Natural killer cell (primary cell): ENCODE measurements at regions not wholly inside any gene's neighbourhood (a gene's known extent, or its start where the extent isn't known, plus 50 kb on each side); places are given as distances from the start of the nearest gene placed in this dataset.

Experiments used
- ATAC-seq, 3 donors: fragments of 150-1000 bp in 2 of 3; fragments of 200-7000 bp in 1 of 3; cut with Tn5 transposase; 1 replicate in 1 of 3; 2 replicates in 2 of 3; pipeline ENCODE4 v1.10.0; 2021; ENCODE audit warnings: mild to moderate bottlenecking in 2 of 3, moderate library complexity in 2 of 3
- DNase-seq, 2 donors: peaks; one replicate each; pipeline versions ENCODE4 v3.0.0 to v3.0.0-alpha.2; 2013 to 2021; ENCODE audit warnings: mixed read lengths in 1 of 2
- H3K27ac ChIP-seq: one replicate; pipeline ENCODE4 v1.5.1; 2013; ENCODE audit warnings: mild to moderate bottlenecking, low read length
- H3K27me3 ChIP-seq: one replicate; pipeline ENCODE4 v1.6.1; 2013; ENCODE audit warnings: low read length; ENCODE audit not compliant: control insufficient read depth, insufficient read depth
- H3K36me3 ChIP-seq: one replicate; pipeline ENCODE4 v1.6.1; 2013; ENCODE audit warnings: low read length; ENCODE audit not compliant: control insufficient read depth, insufficient read depth
- H3K4me1 ChIP-seq: one replicate; pipeline ENCODE4 v1.6.1; 2013; ENCODE audit warnings: low read length; ENCODE audit not compliant: control insufficient read depth, insufficient read depth
- H3K4me3 ChIP-seq: one replicate; pipeline ENCODE4 v1.5.1; 2013; ENCODE audit warnings: low read length
- H3K9me3 ChIP-seq: one replicate; pipeline ENCODE4 v1.6.1; 2013; ENCODE audit warnings: low read length; ENCODE audit not compliant: control insufficient read depth, insufficient read depth
- H3K27ac Mint-ChIP-seq, 2 donors: one replicate each; pipeline ENCODE4 v1.8.0; 2022; ENCODE audit warnings: mild to moderate bottlenecking in 2 of 2, mixed read lengths in 2 of 2, moderate library complexity in 1 of 2
- H3K27me3 Mint-ChIP-seq, 2 donors: one replicate each; pipeline ENCODE4 v1.8.0; 2022; ENCODE audit warnings: low read depth in 2 of 2, mixed read lengths in 2 of 2
- H3K36me3 Mint-ChIP-seq: one replicate; pipeline ENCODE4 v1.8.0; 2022; ENCODE audit warnings: mixed read lengths
- H3K4me1 Mint-ChIP-seq, 2 donors: one replicate each; pipeline ENCODE4 v1.8.0; 2022; ENCODE audit warnings: mixed read lengths in 2 of 2
- H3K4me3 Mint-ChIP-seq: one replicate; pipeline ENCODE4 v1.8.0; 2022; ENCODE audit warnings: mild to moderate bottlenecking, moderate library complexity, mixed read lengths
- H3K9me3 Mint-ChIP-seq, 2 donors: one replicate each; pipeline ENCODE4 v1.8.0; 2022; ENCODE audit warnings: mixed read lengths in 2 of 2
- WGBS: methylation state at CpG from one replicate; pipeline ENCODE4 v1.1.7; 2013; ENCODE audit warnings: missing lambda C conversion rate; ENCODE audit not compliant: insufficient coverage; 5-methylcytosine and 5-hydroxymethylcytosine counted together
- intact Hi-C: fragments of 100-400 bp; cut with micrococcal nuclease; formaldehyde crosslinking; loops from one replicate; pipeline ENCODE4 v1.14.2; 2022
- TF ChIP-seq, protein P1 (sequence below): fragments of 200-600 bp; IDR thresholded peaks from one replicate; pipeline ENCODE4 v1.8.0; 2022; ENCODE audit warnings: antibody characterized with exemption

DNA sequence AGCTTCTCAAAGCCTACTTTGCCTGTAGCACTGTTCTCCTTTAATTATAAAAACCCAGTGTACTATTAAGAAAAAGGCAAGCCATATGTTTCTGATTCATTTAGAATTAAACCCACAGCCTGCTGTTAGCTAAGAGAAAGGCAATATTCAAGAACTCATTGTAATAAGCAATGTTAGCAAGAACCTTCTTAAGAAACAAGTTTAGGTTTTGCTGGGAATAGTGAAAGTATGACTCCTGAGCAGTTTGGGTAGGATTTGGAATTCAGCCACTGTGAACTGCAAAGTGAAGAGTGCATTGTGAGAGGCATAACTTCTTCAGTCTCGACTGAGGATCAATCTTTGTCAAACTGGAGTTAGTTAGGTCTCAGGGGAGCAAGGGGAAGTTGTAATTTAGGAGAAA lies 206.5 kb upstream of the NT5C1B start:
- Mint-ChIP-seq H3K9me3 (peaks cover 6 to 7% of the 10 kb centered on the region in 2 donors), H3K4me3 (no peak overlapping the region), H3K27me3 (no peaks in the 10 kb centered on the region), H3K27ac (no peak overlapping the region), H3K4me1 (no peaks in the 10 kb centered on the region), H3K36me3 (no peaks in the 10 kb centered on the region)
- TF ChIP-seq, protein P1, sequence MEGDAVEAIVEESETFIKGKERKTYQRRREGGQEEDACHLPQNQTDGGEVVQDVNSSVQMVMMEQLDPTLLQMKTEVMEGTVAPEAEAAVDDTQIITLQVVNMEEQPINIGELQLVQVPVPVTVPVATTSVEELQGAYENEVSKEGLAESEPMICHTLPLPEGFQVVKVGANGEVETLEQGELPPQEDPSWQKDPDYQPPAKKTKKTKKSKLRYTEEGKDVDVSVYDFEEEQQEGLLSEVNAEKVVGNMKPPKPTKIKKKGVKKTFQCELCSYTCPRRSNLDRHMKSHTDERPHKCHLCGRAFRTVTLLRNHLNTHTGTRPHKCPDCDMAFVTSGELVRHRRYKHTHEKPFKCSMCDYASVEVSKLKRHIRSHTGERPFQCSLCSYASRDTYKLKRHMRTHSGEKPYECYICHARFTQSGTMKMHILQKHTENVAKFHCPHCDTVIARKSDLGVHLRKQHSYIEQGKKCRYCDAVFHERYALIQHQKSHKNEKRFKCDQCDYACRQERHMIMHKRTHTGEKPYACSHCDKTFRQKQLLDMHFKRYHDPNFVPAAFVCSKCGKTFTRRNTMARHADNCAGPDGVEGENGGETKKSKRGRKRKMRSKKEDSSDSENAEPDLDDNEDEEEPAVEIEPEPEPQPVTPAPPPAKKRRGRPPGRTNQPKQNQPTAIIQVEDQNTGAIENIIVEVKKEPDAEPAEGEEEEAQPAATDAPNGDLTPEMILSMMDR, result no peak
- Histone ChIP-seq H3K4me1 (no peaks in the 10 kb centered on the region), H3K27me3 (no peaks in the 10 kb centered on the region), H3K36me3 (no peaks in the 10 kb centered on the region), H3K4me3 (no peak overlapping the region), H3K27ac (no peak overlapping the region), H3K9me3 (no peaks in the 10 kb centered on the region)
- intact Hi-C loops, result no loop called here
- no peak for DNase-seq
- ATAC-seq, result no peak
- 29% methylated on average over 1 of the region's 1 CpG for WGBS

DNA sequence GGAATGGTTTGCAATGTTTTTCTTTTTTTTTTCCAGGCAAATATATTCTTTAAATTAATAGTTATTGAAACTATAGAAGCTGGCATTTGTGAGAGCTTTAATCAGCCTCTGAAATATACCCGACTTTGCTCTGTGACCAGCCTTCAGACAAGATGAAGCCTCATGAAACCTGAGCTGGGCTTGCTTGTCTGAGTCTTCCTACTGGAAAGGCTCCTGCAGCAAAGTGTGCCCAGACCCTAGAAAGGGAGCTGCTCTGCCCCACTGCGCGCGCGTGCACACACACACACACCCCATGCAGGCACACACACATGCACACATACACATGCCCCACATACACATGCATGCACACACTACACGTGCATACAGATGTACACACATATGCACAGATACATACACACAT lies 203.3 kb upstream of the NT5C1B start:
- no peak overlapping the region for H3K4me3 ChIP-seq
- no peak overlapping the region for H3K27ac Mint-ChIP-seq
- no peaks in the 10 kb centered on the region for H3K27me3 ChIP-seq
- no peak for ATAC-seq
- peaks cover 2% of the 10 kb centered on the region for H3K36me3 Mint-ChIP-seq
- no peaks in the 10 kb centered on the region for H3K36me3 ChIP-seq
- no peaks in the 10 kb centered on the region for H3K9me3 ChIP-seq
- H3K4me3 Mint-ChIP-seq, result no peak overlapping the region
- no peak for DNase-seq
- no peaks in the 10 kb centered on the region for H3K4me1 Mint-ChIP-seq
- H3K27ac ChIP-seq, result no peak overlapping the region
- intact Hi-C loops, result no loop called here
- 96% methylated on average over 6 of the region's 6 CpGs for WGBS
- H3K4me1 ChIP-seq, result no peaks in the 10 kb centered on the region
- peaks cover 2 to 6% of the 10 kb centered on the region in 2 donors for H3K9me3 Mint-ChIP-seq
- H3K27me3 Mint-ChIP-seq, result no peaks in the 10 kb centered on the region
- TF ChIP-seq, protein P1, result no peak

DNA sequence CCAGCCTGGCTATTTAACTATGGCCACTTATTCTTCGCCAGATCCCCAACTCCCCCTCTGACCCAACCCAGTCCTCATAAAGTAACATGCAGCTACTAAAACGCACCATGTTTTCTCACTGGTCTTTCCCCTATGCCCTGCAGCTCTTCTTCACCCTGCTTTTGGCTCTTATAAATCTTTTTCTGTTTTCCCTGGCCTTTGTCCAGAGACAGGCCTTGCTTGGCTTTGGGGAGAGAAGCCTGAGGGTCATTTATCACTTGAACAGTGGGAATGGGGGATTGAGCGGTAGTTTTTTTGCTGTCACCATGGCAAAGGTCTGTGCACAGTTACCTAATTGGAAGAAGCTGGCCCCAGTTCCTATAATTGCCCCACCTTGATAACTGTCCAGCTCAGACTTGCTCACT lies 202.9 kb upstream of the NT5C1B start:
- 73% methylated on average over 3 of the region's 3 CpGs for WGBS
- Mint-ChIP-seq H3K9me3 (peaks cover 6 to 7% of the 10 kb centered on the region in 2 donors), H3K36me3 (peaks cover 7% of the 10 kb centered on the region), H3K4me3 (no peak overlapping the region), H3K4me1 (no peaks in the 10 kb centered on the region), H3K27me3 (no peaks in the 10 kb centered on the region), H3K27ac (no peak overlapping the region)
- Histone ChIP-seq H3K4me1 (no peaks in the 10 kb centered on the region), H3K27me3 (no peaks in the 10 kb centered on the region), H3K9me3 (no peaks in the 10 kb centered on the region), H3K4me3 (no peak overlapping the region), H3K36me3 (no peaks in the 10 kb centered on the region), H3K27ac (no peak overlapping the region)
- intact Hi-C loops, result no loop called here
- no peak for ATAC-seq
- TF ChIP-seq, protein P1, result no peak
- no peak for DNase-seq

DNA sequence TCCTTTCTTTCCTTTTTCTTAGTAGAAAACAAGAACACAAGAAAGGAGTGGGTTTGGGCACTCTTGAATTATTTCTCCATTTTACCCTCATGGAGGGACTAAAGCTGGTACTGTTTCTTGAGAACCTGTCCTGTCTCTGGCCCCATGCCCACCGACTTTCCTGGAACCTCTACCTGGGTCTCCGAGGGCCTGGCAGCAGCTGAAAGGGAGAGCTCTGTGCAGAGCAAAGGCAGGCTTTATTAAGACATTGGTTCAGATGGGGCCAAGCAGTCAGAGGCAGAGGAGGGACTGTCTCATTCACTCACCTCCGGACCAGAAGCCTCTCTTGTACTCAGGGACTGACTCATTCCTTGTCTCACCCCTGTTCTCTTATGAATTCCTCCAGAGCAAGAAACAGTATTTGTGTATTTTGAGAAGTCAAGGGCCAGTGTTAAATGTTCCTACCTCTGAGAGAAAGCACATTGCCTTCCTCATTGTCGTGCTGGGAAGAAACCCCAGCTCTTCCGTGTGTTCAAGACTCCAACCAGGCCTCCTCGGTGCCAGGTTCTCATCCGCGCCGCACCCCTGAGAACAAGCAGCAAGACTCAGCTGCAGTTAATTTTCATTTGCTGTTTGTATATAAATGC lies 201.9 kb upstream of the NT5C1B start:
- no peaks in the 10 kb centered on the region for H3K36me3 ChIP-seq
- H3K27ac ChIP-seq, result no peak overlapping the region
- TF ChIP-seq, protein P1, result no peak
- H3K4me1 ChIP-seq, result no peaks in the 10 kb centered on the region
- Mint-ChIP-seq H3K9me3 (peaks cover 8 to 10% of the 10 kb centered on the region in 2 donors), H3K4me3 (no peak overlapping the region), H3K36me3 (peaks cover 10% of the 10 kb centered on the region), H3K27me3 (no peaks in the 10 kb centered on the region), H3K4me1 (no peaks in the 10 kb centered on the region), H3K27ac (no peak overlapping the region)
- 91% methylated on average over 6 of the region's 9 CpGs for WGBS
- ATAC-seq, result no peak
- intact Hi-C loops, result no loop called here
- H3K4me3 ChIP-seq, result no peak overlapping the region
- no peak for DNase-seq
- no peaks in the 10 kb centered on the region for H3K27me3 ChIP-seq
- H3K9me3 ChIP-seq, result peaks cover 4% of the 10 kb centered on the region
